ENCODE measurements at regions not wholly inside any gene's neighbourhood (a gene's known extent, or its start where the extent isn't known, plus 50 kb on each side); places are given as distances from the start of the nearest gene placed in this dataset.

DNA sequence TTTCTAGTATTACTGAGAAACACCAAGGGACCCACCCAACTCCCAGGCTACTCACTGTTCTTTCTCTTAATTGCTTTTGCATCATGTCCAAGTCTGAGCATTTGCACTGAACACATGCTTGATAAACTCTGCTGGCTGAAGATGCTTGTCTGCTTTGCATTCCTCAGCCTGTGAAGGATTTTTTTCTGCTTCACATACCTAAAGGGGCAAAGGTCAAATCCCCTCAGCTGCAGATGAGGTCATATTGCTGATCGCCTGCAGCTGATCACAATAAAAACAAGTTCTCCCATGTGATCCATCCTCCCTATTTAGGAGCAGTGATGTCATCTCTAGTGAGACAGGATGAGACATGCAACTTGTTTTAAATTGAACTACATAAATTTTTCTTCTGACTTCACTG, 84.6 kb upstream of the DCBLD2 start:
- no peaks in the 10 kb centered on the region for H3K4me1 ChIP-seq (ENCODE audit: insufficient read depth, low read length, poor library complexity, severe bottlenecking)
- intact Hi-C loops (cut with micrococcal nuclease; ENCODE audit: unreplicated experiment), result no loop called here
- DNase-seq (ENCODE audit: low spot score), result peak; percentile 29
- H3K4me3 ChIP-seq (ENCODE audit: low read depth, low read length, poor library complexity, severe bottlenecking), result no peak overlapping the region
- TF ChIP-seq EZH2 (IDR thresholded peaks at IDR 0.05; ENCODE audit: borderline replicate concordance, low read depth, low read length, poor library complexity, severe bottlenecking) (no peak), CTCF (conservative IDR thresholded peaks at IDR 0.05; ENCODE audit: low read depth, low read length) (no peak)
- BruUV-seq (replicated peaks), result no TSS peak
- POLR2A ChIA-PET (ENCODE audit: low non-redundant PET), result no interaction called here
- no peaks in the 10 kb centered on the region for H3K27me3 ChIP-seq (replicated peaks; ENCODE audit: insufficient read depth, low read depth, low read length, poor library complexity)
- no peak overlapping the region for H3K27ac ChIP-seq (ENCODE audit: low read depth, low read length, poor library complexity, severe bottlenecking)
- H3K9me3 ChIP-seq (ENCODE audit: low read depth, low read length, poor library complexity, severe bottlenecking), result no peaks in the 10 kb centered on the region
- H3K36me3 ChIP-seq (ENCODE audit: insufficient read depth, low read length, poor library complexity, severe bottlenecking), result no peaks in the 10 kb centered on the region
- CTCF ChIA-PET, result interaction anchor here (1.3 kb wide), 1 partner anchor 8 kb away, joined by 4 read pairs; no protein-coding TSS in a partner anchor

- intact Hi-C loops (cut with micrococcal nuclease; ENCODE audit: unreplicated experiment), result no loop called here
- no peaks in the 10 kb centered on the region for H3K36me3 ChIP-seq (ENCODE audit: insufficient read depth, low read length, poor library complexity, severe bottlenecking)
- H3K4me3 ChIP-seq (ENCODE audit: low read depth, low read length, poor library complexity, severe bottlenecking), result no peak overlapping the region
- ChIA-PET CTCF (interaction anchor here (1.3 kb wide), 1 partner anchor 9 kb away, joined by 4 read pairs; no protein-coding TSS in a partner anchor), POLR2A (ENCODE audit: low non-redundant PET) (no interaction called here)
- no peak for TF ChIP-seq EZH2 (IDR thresholded peaks at IDR 0.05; ENCODE audit: borderline replicate concordance, low read depth, low read length, poor library complexity, severe bottlenecking)
- TF ChIP-seq CTCF (conservative IDR thresholded peaks at IDR 0.05; ENCODE audit: low read depth, low read length), result no peak
- no peaks in the 10 kb centered on the region for H3K4me1 ChIP-seq (ENCODE audit: insufficient read depth, low read length, poor library complexity, severe bottlenecking)
- DNase-seq (ENCODE audit: low spot score), result no peak
- no peaks in the 10 kb centered on the region for H3K27me3 ChIP-seq (replicated peaks; ENCODE audit: insufficient read depth, low read depth, low read length, poor library complexity)
- H3K9me3 ChIP-seq (ENCODE audit: low read depth, low read length, poor library complexity, severe bottlenecking), result no peaks in the 10 kb centered on the region
- H3K27ac ChIP-seq (ENCODE audit: low read depth, low read length, poor library complexity, severe bottlenecking), result no peak overlapping the region
- no TSS peak for BruUV-seq (replicated peaks)
Measured at GRCh38 chr3:98985431-98985830, 83.9 kb upstream of the DCBLD2 start.

- no peak for TF ChIP-seq CTCF (conservative IDR thresholded peaks at IDR 0.05; ENCODE audit: low read depth, low read length)
- no peak for TF ChIP-seq EZH2 (IDR thresholded peaks at IDR 0.05; ENCODE audit: borderline replicate concordance, low read depth, low read length, poor library complexity, severe bottlenecking)
- Histone ChIP-seq H3K9me3 (ENCODE audit: low read depth, low read length, poor library complexity, severe bottlenecking) (no peaks in the 10 kb centered on the region), H3K27ac (ENCODE audit: low read depth, low read length, poor library complexity, severe bottlenecking) (no peak overlapping the region), H3K27me3 (replicated peaks; ENCODE audit: insufficient read depth, low read depth, low read length, poor library complexity) (no peaks in the 10 kb centered on the region), H3K4me3 (ENCODE audit: low read depth, low read length, poor library complexity, severe bottlenecking) (no peak overlapping the region), H3K4me1 (ENCODE audit: insufficient read depth, low read length, poor library complexity, severe bottlenecking) (no peaks in the 10 kb centered on the region), H3K36me3 (ENCODE audit: insufficient read depth, low read length, poor library complexity, severe bottlenecking) (no peaks in the 10 kb centered on the region)
- CTCF ChIA-PET, result no interaction called here
- no TSS peak for BruUV-seq (replicated peaks)
- POLR2A ChIA-PET (ENCODE audit: low non-redundant PET), result no interaction called here
- intact Hi-C loops (cut with micrococcal nuclease; ENCODE audit: unreplicated experiment), result no loop called here
- DNase-seq (ENCODE audit: low spot score), result no peak
Measured at GRCh38 chr3:98984024-98984423, 82.5 kb upstream of the DCBLD2 start.
